ENCODE measurements at regions not wholly inside any gene's neighbourhood (a gene's known extent, or its start where the extent isn't known, plus 50 kb on each side); places are given as distances from the start of the nearest gene placed in this dataset.

GRCh38 chr1:168481586-168481985, 62.2 kb downstream of the XCL2 start:
- H3K79me1 ChIP-seq (ENCODE audit: low read depth in 1 of 2, low read length in 2 of 2): no peaks in the 10 kb centered on the region
- no peak overlapping the region for H2AK9ac ChIP-seq (replicated peaks; ENCODE audit: low read depth, low read length, poor library complexity)
- no peak overlapping the region for H4K5ac ChIP-seq (ENCODE audit: low read depth, low read length)
- no peak for ATAC-seq (ENCODE audit: low read depth)
- H3K9me1 ChIP-seq (ENCODE audit: insufficient read depth, low read length): peaks cover 2% of the 10 kb centered on the region; the same call in 1 of the 2 replicates
- H2BK5ac ChIP-seq (ENCODE audit: low read depth, low read length, poor library complexity, severe bottlenecking): no peak overlapping the region
- H3K36me3 ChIP-seq (ENCODE audit: control insufficient read depth, insufficient read depth, low read length): no peaks in the 10 kb centered on the region
- no CpG with 5 or more reads among the region's 4 CpGs for WGBS, 2 experiments (ENCODE audit: extremely low coverage in 2 of 2, insufficient read length in 1 of 2)
- intact Hi-C loops (cut with micrococcal nuclease) (no loop called here), dilution Hi-C loops (cut with HindIII; ENCODE audit: low sequenced_read_pairs, unreplicated experiment) (no loop called here), in situ Hi-C loops (cut with MboI; ENCODE audit: low sequenced_read_pairs) (no loop called here)
- no peak overlapping the region for H3K14ac ChIP-seq (replicated peaks; ENCODE audit: low read depth, low read length)
- no peak overlapping the region for H2BK15ac ChIP-seq (ENCODE audit: low read depth, low read length)
- H2BK120ac ChIP-seq (ENCODE audit: low read depth, low read length): no peak overlapping the region
- no peak overlapping the region for H2AFZ ChIP-seq (replicated peaks; ENCODE audit: low read length, poor library complexity)
- BruUV-seq (replicated peaks): no TSS peak
- no peak overlapping the region for H3K4me2 ChIP-seq (ENCODE audit: low read depth, low read length)
- POLR2A ChIA-PET (ENCODE audit: unreplicated experiment): no interaction called here
- H3K9me3 ChIP-seq (ENCODE audit: control insufficient read depth, insufficient read depth, low read length): no peaks in the 10 kb centered on the region
- H3K18ac ChIP-seq (ENCODE audit: low read depth, low read length): no peak overlapping the region
- H3K23ac ChIP-seq (ENCODE audit: low read depth, low read length): no peak overlapping the region
- H3K4me3 ChIP-seq (ENCODE audit: insufficient read depth, low read depth, low read length): no peak overlapping the region
- DNase-seq: no peak
- H3K4me1 ChIP-seq (ENCODE audit: control insufficient read depth, insufficient read depth, low read length): peaks cover 10% of the 10 kb centered on the region
- H4K91ac ChIP-seq (ENCODE audit: insufficient read depth, low read depth, low read length): no peak overlapping the region
- H3K4ac ChIP-seq (ENCODE audit: low read depth, low read length): no peak overlapping the region
- no peaks in the 10 kb centered on the region for H4K20me1 ChIP-seq (ENCODE audit: insufficient read depth, low read length)
- no peak overlapping the region for H2BK20ac ChIP-seq (ENCODE audit: low read depth, low read length)
- no peak overlapping the region for H3K56ac ChIP-seq (ENCODE audit: extremely low read depth, insufficient read depth, low read length)
- H4K8ac ChIP-seq (ENCODE audit: low read depth in 2 of 2, low read length in 2 of 2): no peak overlapping the region
- TF ChIP-seq FOS (IDR thresholded peaks at IDR 0.05; ENCODE audit: low read depth, low read length): no peak
- no peak for TF ChIP-seq RFX5 (IDR thresholded peaks at IDR 0.05; ENCODE audit: low read depth, low read length)
- no peak for TF ChIP-seq MAFK (IDR thresholded peaks at IDR 0.05; ENCODE audit: low read depth, low read length)
- TF ChIP-seq RCOR1 (IDR thresholded peaks at IDR 0.05; ENCODE audit: insufficient replicate concordance, low read length): no peak
- no peak for TF ChIP-seq MXI1 (IDR thresholded peaks at IDR 0.05; ENCODE audit: borderline replicate concordance, low read depth, low read length)
- TF ChIP-seq CTCF (conservative IDR thresholded peaks at IDR 0.05; ENCODE audit: low read depth, low read length): no peak
- TF ChIP-seq CEBPB (IDR thresholded peaks at IDR 0.05; ENCODE audit: low read depth, low read length): no peak
- TF ChIP-seq RAD21 (IDR thresholded peaks at IDR 0.05; ENCODE audit: low read length): no peak
- TF ChIP-seq BHLHE40 (IDR thresholded peaks at IDR 0.05; ENCODE audit: low read depth, low read length): no peak
- no peak for TF ChIP-seq NFE2L2 (IDR thresholded peaks at IDR 0.05; ENCODE audit: low read depth, low read length)
- TF ChIP-seq SMC3 (IDR thresholded peaks at IDR 0.05; ENCODE audit: low read depth, low read length): no peak
- no peak for TF ChIP-seq ELK1 (IDR thresholded peaks at IDR 0.05; ENCODE audit: borderline replicate concordance, low read depth, low read length)
- TF ChIP-seq USF2 (IDR thresholded peaks at IDR 0.05; ENCODE audit: low read depth, low read length): no peak
- no peak for TF ChIP-seq CHD1 (IDR thresholded peaks at IDR 0.05; ENCODE audit: low read depth, low read length)
- TF ChIP-seq POLR2A (IDR thresholded peaks at IDR 0.05; ENCODE audit: low read depth, low read length): no peak
- TF ChIP-seq MAZ (IDR thresholded peaks at IDR 0.05; ENCODE audit: borderline replicate concordance, low read depth, low read length): no peak
- no peak overlapping the region for H2AK5ac ChIP-seq (ENCODE audit: low read depth, low read length)
- CTCF ChIA-PET: no interaction called here
- no peaks in the 10 kb centered on the region for H3K27me3 ChIP-seq (ENCODE audit: control insufficient read depth, insufficient read depth, low read length)
- H3K27ac ChIP-seq (ENCODE audit: insufficient read depth, low read length): no peak overlapping the region
- H3K9ac ChIP-seq (ENCODE audit: low read depth, low read length): no peak overlapping the region
